OCI-LY3 (cell line): ENCODE measurements at regions not wholly inside any gene's neighbourhood (a gene's known extent, or its start where the extent isn't known, plus 50 kb on each side); places are given as distances from the start of the nearest gene placed in this dataset.

Source experiments
- H2AFZ ChIP-seq: fragments of 200-600, 300-600 bp; shearing (Covaris generic); 2 replicates; pipeline ENCODE4 v1.6.0; 2014; ENCODE audit warnings: antibody characterized with exemption, low read depth, low read length
- H3K27ac ChIP-seq: fragments of 200-600, 300-600 bp; sonication (generic); 2 replicates; pipeline ENCODE4 v1.5.1; 2014; ENCODE audit warnings: mild to moderate bottlenecking, low read length, moderate library complexity, mixed read lengths
- H3K27me3 ChIP-seq: fragments of 200-600, 300-600 bp; sonication (generic); 2 replicates; pipeline ENCODE4 v1.6.1; 2014; ENCODE audit warnings: low read depth, low read length, mixed read lengths
- H3K36me3 ChIP-seq: fragments of 200-600, 300-600 bp; sonication (generic); replicated peaks from 2 replicates; pipeline ENCODE3; 2014; ENCODE audit warnings: low read depth, low read length, mixed read lengths
- H3K4me1 ChIP-seq: fragments of 300-600, 200-600 bp; sonication (generic); 2 replicates; pipeline ENCODE4 v1.6.1; 2014; ENCODE audit warnings: low read length, mixed read lengths
- H3K4me2 ChIP-seq: fragments of 200-600, 300-600 bp; sonication (generic); 2 replicates; pipeline ENCODE4 v1.6.1; 2014; ENCODE audit warnings: low read length, mixed read lengths
- H3K4me3 ChIP-seq: fragments of 300-600, 200-600 bp; sonication (generic); 2 replicates; pipeline ENCODE4 v1.5.1; 2014; ENCODE audit warnings: antibody characterized with exemption, mild to moderate bottlenecking, low read length, moderate library complexity
- H3K79me2 ChIP-seq: fragments of 300-600, 200-600 bp; shearing (Covaris generic); 2 replicates; pipeline ENCODE4 v1.6.1; 2014; ENCODE audit warnings: mild to moderate bottlenecking, low read length, mixed read lengths
- H3K9ac ChIP-seq: fragments of 300-600, 200-600 bp; shearing (Covaris generic); 2 replicates; pipeline ENCODE4 v1.6.0; 2014; ENCODE audit warnings: mild to moderate bottlenecking, low read length, moderate library complexity
- H3K9me3 ChIP-seq: fragments of 200-600, 300-600 bp; shearing (Covaris generic); 2 replicates; pipeline ENCODE4 v1.6.1; 2014; ENCODE audit warnings: low read length, mixed read lengths; ENCODE audit not compliant: insufficient read depth
- H4K20me1 ChIP-seq: fragments of 200-600, 300-600 bp; sonication (generic); 2 replicates; pipeline ENCODE4 v1.6.1; 2016; ENCODE audit warnings: low read length, mixed read lengths; ENCODE audit not compliant: insufficient read depth
- EZH2phosphoT487 ChIP-seq: fragments of 200-600 bp; shearing (Covaris generic); IDR thresholded peaks from 2 replicates; pipeline ENCODE4 v1.6.1; 2018; ENCODE audit warnings: antibody characterized with exemption, mixed run types, low read depth
- TF ChIP-seq, protein P1 (sequence below): fragments of 200-600, 300-600 bp; sonication (generic); IDR thresholded peaks from 2 replicates; pipeline ENCODE4 v1.5.1; 2014; ENCODE audit warnings: antibody characterized with exemption, low read length, low read depth

DNA sequence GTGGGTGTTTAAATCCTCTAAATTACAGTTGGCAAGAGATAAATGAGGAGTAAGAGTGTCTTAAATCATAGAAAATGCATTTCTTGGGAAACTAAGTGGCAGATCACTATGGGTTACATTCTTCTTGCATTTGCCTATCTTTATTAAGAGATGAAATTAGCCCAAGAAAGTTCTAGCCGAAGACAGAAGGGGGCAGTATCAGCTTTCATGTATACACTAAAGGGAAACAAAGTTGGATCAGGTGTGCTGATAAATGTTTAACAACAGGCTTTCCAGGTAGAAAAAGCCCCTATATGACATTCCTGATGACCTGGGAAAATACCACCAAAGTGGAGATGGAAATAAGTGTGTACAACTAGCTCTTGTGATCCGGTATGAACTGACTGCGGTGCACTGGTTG lies 81.9 kb upstream of the TLR4 start:
- TF ChIP-seq, protein P1, sequence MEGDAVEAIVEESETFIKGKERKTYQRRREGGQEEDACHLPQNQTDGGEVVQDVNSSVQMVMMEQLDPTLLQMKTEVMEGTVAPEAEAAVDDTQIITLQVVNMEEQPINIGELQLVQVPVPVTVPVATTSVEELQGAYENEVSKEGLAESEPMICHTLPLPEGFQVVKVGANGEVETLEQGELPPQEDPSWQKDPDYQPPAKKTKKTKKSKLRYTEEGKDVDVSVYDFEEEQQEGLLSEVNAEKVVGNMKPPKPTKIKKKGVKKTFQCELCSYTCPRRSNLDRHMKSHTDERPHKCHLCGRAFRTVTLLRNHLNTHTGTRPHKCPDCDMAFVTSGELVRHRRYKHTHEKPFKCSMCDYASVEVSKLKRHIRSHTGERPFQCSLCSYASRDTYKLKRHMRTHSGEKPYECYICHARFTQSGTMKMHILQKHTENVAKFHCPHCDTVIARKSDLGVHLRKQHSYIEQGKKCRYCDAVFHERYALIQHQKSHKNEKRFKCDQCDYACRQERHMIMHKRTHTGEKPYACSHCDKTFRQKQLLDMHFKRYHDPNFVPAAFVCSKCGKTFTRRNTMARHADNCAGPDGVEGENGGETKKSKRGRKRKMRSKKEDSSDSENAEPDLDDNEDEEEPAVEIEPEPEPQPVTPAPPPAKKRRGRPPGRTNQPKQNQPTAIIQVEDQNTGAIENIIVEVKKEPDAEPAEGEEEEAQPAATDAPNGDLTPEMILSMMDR = peak; percentile 60
- TF ChIP-seq EZH2phosphoT487 = no peak
- Histone ChIP-seq H3K79me2 (no peaks in the 10 kb centered on the region), H3K9ac (no peak overlapping the region), H3K4me1 (no peaks in the 10 kb centered on the region), H4K20me1 (no peaks in the 10 kb centered on the region), H3K27ac (no peak overlapping the region), H3K4me3 (no peak overlapping the region), H2AFZ (no peak overlapping the region), H3K36me3 (no peaks in the 10 kb centered on the region), H3K27me3 (peaks cover 12% of the 10 kb centered on the region; the same call in 1 of the 2 replicates), H3K4me2 (no peak overlapping the region), H3K9me3 (no peaks in the 10 kb centered on the region)

DNA sequence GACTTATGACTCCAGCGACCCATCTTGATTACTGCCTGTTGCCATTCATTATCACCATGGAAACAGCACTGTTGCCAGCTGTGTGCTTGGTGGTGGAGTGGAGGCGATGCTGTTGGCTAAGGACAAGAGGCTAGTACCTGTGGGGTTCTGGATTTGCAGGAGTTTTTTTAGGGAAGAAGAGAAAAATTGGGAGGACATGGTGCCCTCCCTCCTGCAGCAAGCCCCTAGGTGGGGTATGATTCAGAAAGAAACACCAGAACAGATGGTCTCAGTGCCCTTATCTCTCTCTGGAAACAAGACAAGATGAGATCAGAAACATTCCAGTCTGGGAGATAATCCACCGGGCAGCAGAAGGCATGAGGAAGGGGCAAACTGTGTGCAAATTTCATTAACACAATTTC lies 87.8 kb upstream of the TLR4 start:
- Histone ChIP-seq H3K4me1 (no peaks in the 10 kb centered on the region), H3K36me3 (no peaks in the 10 kb centered on the region), H3K79me2 (no peaks in the 10 kb centered on the region), H3K9me3 (no peaks in the 10 kb centered on the region), H3K27ac (no peak overlapping the region), H3K4me3 (no peak overlapping the region), H4K20me1 (no peaks in the 10 kb centered on the region), H3K27me3 (peaks cover 11% of the 10 kb centered on the region; the same call in 1 of the 2 replicates), H3K4me2 (no peak overlapping the region), H3K9ac (no peak overlapping the region), H2AFZ (no peak overlapping the region)
- no peak for TF ChIP-seq EZH2phosphoT487
- TF ChIP-seq, protein P1 = no peak

DNA sequence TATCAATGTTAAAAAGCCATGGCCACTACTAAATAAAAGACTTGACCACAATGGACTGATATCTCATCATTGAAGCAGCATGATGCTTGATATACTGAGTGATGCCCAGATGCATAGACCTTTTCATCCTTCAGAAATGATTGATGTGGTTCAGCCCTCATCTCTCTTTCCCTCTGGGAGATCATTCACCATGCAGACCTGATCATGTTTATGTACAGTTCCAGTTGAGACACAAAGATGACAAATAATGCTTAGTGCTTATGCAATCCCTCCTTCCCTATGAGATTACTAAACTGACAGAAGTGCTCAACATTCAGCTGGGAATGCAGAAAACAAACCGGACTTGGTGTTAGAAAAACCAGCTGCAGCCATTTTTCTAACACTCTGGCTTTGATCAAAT lies 91.9 kb upstream of the TLR4 start:
- Histone ChIP-seq H3K79me2 (no peaks in the 10 kb centered on the region), H3K4me2 (no peak overlapping the region), H3K4me3 (no peak overlapping the region), H4K20me1 (no peaks in the 10 kb centered on the region), H3K9ac (no peak overlapping the region), H2AFZ (no peak overlapping the region), H3K9me3 (no peaks in the 10 kb centered on the region), H3K36me3 (no peaks in the 10 kb centered on the region), H3K27ac (no peak overlapping the region), H3K4me1 (no peaks in the 10 kb centered on the region), H3K27me3 (no peaks in the 10 kb centered on the region)
- TF ChIP-seq EZH2phosphoT487 = no peak
- TF ChIP-seq, protein P1 = no peak

DNA sequence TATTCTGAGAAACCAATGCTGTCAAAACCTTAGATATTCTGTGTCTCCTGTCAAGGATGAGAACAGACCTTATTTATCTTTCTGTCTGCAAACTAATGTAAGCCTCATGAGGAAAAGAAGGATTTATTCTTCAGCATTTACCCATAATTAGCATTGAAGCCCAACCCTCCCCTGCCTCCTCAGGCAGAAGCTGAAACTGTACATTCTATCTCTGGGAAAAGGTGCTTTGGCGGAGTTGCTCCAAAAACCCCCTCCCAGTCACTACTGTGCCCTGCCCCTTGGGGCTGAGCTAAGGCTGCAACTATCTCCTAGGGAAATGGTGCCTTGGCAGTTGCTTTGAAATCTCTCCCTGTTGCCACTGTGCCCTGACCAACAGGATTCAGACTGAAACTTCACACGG lies 106.2 kb upstream of the TLR4 start:
- Histone ChIP-seq H3K9me3 (no peaks in the 10 kb centered on the region), H3K4me1 (peaks cover 3% of the 10 kb centered on the region; the same call in 1 of the 2 replicates), H2AFZ (no peak overlapping the region), H3K36me3 (no peaks in the 10 kb centered on the region), H4K20me1 (no peaks in the 10 kb centered on the region), H3K27me3 (no peaks in the 10 kb centered on the region), H3K4me2 (no peak overlapping the region), H3K79me2 (no peaks in the 10 kb centered on the region), H3K9ac (no peak overlapping the region), H3K4me3 (no peak overlapping the region), H3K27ac (no peak overlapping the region)
- TF ChIP-seq, protein P1 = no peak
- TF ChIP-seq EZH2phosphoT487 = no peak
